ENCODE measurements at regions not wholly inside any gene's neighbourhood (a gene's known extent, or its start where the extent isn't known, plus 50 kb on each side); places are given as distances from the start of the nearest gene placed in this dataset.

DNA sequence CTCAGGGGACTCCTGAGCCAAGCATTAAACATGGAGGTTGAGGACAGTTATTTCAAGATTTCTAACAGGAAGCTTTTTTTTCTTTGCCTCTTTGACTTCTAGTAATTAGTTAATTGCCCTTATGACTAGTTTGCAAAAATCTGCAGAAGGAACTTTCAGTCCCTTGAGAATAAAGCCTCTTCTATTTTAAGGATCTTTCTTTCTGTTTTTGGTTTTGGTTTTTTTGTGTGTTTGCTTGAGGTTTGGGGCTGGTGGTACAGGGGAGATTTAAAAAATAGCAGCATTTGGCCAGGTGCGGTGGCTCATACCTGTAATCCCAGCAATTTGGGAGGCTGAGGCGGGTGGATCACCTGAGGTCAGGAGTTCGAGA, 259.3 kb downstream of the BMP7 start:
- Histone ChIP-seq H3K27ac (no peak overlapping the region), H3K9me3 (no peaks in the 10 kb centered on the region), H3K4me3 (no peak overlapping the region), H3K27me3 (no peaks in the 10 kb centered on the region), H3K36me3 (no peaks in the 10 kb centered on the region), H3K4me1 (no peaks in the 10 kb centered on the region)
- intact Hi-C loops (cut with DNase I): no loop called here
- TF ChIP-seq CTCF (IDR thresholded peaks at IDR 0.05) (no peak), POLR2A (IDR thresholded peaks at IDR 0.05) (no peak)
- no peak for DNase-seq
- WGBS (ENCODE audit: insufficient coverage, low coverage, low lambda C conversion rate, missing lambda C conversion rate): 60% methylated on average over 3 of the region's 3 CpGs
- ATAC-seq: no peak

DNA sequence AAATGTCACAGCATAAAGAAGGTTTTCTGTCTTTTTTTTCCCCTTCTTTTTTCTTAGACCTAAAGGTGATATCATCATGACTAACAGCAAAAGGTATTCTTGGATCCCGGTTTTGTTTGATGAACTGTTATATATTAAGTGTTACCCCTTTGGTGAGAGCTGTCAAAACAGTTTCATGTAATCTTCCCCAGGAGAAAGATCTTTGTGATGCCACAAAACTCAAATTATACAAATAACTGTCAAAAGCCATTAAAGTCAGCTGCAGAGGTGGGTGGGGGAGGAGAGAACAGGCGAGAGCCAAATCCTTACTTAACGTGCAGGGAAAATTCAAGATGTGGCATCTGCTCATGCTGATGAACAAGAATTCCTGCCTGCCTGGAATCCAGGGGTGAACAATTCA, 258.2 kb downstream of the BMP7 start:
- Histone ChIP-seq H3K4me3 (no peak overlapping the region), H3K27ac (no peak overlapping the region), H3K4me1 (no peaks in the 10 kb centered on the region), H3K9me3 (no peaks in the 10 kb centered on the region), H3K36me3 (no peaks in the 10 kb centered on the region), H3K27me3 (no peaks in the 10 kb centered on the region)
- no peak for TF ChIP-seq POLR2A (IDR thresholded peaks at IDR 0.05)
- TF ChIP-seq CTCF (IDR thresholded peaks at IDR 0.05): no peak
- ATAC-seq (no peak), DNase-seq (no peak)
- intact Hi-C loops (cut with DNase I): no loop called here
- WGBS (ENCODE audit: insufficient coverage, low coverage, low lambda C conversion rate, missing lambda C conversion rate): 13% methylated on average over 3 of the region's 3 CpGs

DNA sequence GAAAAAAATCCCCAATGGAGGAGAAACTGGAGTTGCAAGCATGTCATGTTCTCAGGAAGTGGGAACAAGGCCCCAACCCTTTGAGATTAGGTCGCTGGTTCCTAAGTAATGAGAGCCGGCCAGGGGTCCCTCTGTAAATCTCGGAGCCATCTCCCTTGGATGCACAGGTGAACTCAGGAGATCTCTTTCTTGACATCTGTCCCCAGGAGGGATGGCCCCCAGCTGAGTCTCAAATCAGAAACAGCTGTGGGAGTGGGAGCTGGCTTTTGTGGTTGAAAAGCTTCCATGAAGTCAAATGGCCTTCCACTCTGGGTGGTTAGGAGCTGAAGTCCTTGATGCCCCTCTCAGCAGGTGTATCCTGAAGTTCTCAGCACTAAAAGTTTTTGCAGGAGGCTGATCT, 257.1 kb downstream of the BMP7 start:
- DNase-seq (no peak), ATAC-seq (no peak)
- intact Hi-C loops (cut with DNase I): no loop called here
- H3K36me3 ChIP-seq: no peaks in the 10 kb centered on the region
- no peaks in the 10 kb centered on the region for H3K9me3 ChIP-seq
- no peaks in the 10 kb centered on the region for H3K4me1 ChIP-seq
- TF ChIP-seq POLR2A (IDR thresholded peaks at IDR 0.05): no peak
- TF ChIP-seq CTCF (IDR thresholded peaks at IDR 0.05): no peak
- no peaks in the 10 kb centered on the region for H3K27me3 ChIP-seq
- no peak overlapping the region for H3K27ac ChIP-seq
- WGBS (ENCODE audit: insufficient coverage, low coverage, low lambda C conversion rate, missing lambda C conversion rate): 75% methylated on average over 2 of the region's 3 CpGs
- H3K4me3 ChIP-seq: no peak overlapping the region

DNA sequence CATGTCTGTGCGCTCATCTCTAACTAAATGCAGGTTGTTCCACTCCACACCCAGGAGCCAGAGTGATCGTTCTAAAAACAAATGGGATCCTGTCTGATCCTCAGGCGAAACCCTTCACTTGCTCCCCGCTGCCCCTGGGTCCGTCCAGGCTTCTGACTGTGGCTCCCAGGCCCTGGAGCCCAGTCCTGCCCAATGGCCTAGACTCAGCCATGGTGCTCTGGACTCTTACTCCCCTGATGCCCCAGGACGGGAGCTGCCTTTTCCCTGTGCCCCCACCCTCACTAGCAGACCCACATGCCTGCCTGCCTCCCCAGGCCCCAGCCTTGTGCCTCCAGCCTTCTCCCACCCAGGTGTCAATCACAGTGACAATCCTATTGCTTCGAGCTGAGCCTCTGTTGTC, 256.7 kb downstream of the BMP7 start:
- intact Hi-C loops (cut with DNase I): no loop called here
- ATAC-seq (no peak), DNase-seq (no peak)
- H3K9me3 ChIP-seq: no peaks in the 10 kb centered on the region
- H3K4me3 ChIP-seq: no peak overlapping the region
- no peaks in the 10 kb centered on the region for H3K36me3 ChIP-seq
- H3K4me1 ChIP-seq: no peaks in the 10 kb centered on the region
- 67% methylated on average over 1 of the region's 7 CpGs for WGBS (ENCODE audit: insufficient coverage, low coverage, low lambda C conversion rate, missing lambda C conversion rate)
- TF ChIP-seq CTCF (IDR thresholded peaks at IDR 0.05) (no peak), POLR2A (IDR thresholded peaks at IDR 0.05) (no peak)
- H3K27me3 ChIP-seq: no peaks in the 10 kb centered on the region
- no peak overlapping the region for H3K27ac ChIP-seq

GRCh38 chr20:57012691-57013090, 253.8 kb downstream of the BMP7 start:
- no peaks in the 10 kb centered on the region for H3K36me3 ChIP-seq
- H3K9me3 ChIP-seq: no peaks in the 10 kb centered on the region
- intact Hi-C loops (cut with DNase I): no loop called here
- no peak overlapping the region for H3K4me3 ChIP-seq
- WGBS (ENCODE audit: insufficient coverage, low coverage, low lambda C conversion rate, missing lambda C conversion rate): 74% methylated on average over 4 of the region's 6 CpGs
- H3K4me1 ChIP-seq: no peaks in the 10 kb centered on the region
- TF ChIP-seq CTCF (IDR thresholded peaks at IDR 0.05): no peak
- no peak for TF ChIP-seq POLR2A (IDR thresholded peaks at IDR 0.05)
- H3K27ac ChIP-seq: no peak overlapping the region
- no peaks in the 10 kb centered on the region for H3K27me3 ChIP-seq
- no peak for DNase-seq
- ATAC-seq: no peak

Measured in right lobe of liver (tissue), 6 donors.